MM.1S (cell line): ENCODE measurements at regions not wholly inside any gene's neighbourhood (a gene's known extent, or its start where the extent isn't known, plus 50 kb on each side); places are given as distances from the start of the nearest gene placed in this dataset.

Source experiments
- EZH2 ChIP-seq: fragments of 300-600 bp; sonication (generic); optimal IDR thresholded peaks from 2 replicates; pipeline ENCODE3; 2017; ENCODE audit warnings: low read depth, mild to moderate bottlenecking, antibody characterized with exemption, low read length, mixed read lengths
- EZH2phosphoT487 ChIP-seq: fragments of 300-600 bp; sonication (generic); IDR thresholded peaks from 2 replicates; pipeline ENCODE4 v1.6.1; 2018; ENCODE audit warnings: antibody characterized with exemption, low read length
- TF ChIP-seq, protein P1 (sequence below): fragments of 300-600 bp; sonication (generic); IDR thresholded peaks from 2 replicates; pipeline ENCODE4 v1.5.1; 2016; ENCODE audit warnings: antibody characterized with exemption, low read length, mixed read lengths

DNA sequence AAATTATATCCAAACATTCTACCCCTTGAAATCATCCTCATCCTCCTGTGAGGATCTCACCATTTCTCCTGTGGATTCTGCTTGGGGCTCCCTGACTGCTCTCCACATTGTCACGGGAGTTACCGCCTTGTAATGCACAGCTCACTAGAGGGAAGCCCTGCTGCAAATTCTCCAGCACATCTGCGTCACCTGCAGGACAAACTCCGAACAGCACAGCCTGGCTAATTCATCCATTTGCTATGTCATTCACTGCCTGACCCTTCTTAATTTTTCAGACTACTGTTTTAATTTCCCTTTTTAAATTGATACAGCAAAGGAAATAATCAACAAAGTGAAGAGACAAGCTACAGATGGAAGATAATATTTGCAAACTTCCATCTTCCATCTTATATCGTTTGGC is 627.4 kb downstream of the FBXO15 start:
- no peak for TF ChIP-seq EZH2phosphoT487
- TF ChIP-seq, protein P1, sequence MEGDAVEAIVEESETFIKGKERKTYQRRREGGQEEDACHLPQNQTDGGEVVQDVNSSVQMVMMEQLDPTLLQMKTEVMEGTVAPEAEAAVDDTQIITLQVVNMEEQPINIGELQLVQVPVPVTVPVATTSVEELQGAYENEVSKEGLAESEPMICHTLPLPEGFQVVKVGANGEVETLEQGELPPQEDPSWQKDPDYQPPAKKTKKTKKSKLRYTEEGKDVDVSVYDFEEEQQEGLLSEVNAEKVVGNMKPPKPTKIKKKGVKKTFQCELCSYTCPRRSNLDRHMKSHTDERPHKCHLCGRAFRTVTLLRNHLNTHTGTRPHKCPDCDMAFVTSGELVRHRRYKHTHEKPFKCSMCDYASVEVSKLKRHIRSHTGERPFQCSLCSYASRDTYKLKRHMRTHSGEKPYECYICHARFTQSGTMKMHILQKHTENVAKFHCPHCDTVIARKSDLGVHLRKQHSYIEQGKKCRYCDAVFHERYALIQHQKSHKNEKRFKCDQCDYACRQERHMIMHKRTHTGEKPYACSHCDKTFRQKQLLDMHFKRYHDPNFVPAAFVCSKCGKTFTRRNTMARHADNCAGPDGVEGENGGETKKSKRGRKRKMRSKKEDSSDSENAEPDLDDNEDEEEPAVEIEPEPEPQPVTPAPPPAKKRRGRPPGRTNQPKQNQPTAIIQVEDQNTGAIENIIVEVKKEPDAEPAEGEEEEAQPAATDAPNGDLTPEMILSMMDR, result 0 out of 2 replicates have a peak, but pooled peaks have one; percentile 4
- TF ChIP-seq EZH2, result no peak
